ENCODE measurements at regions not wholly inside any gene's neighbourhood (a gene's known extent, or its start where the extent isn't known, plus 50 kb on each side); places are given as distances from the start of the nearest gene placed in this dataset.
"Not testable (repeated sequence)": the region's sequence is repeated elsewhere in the genome, so short reads cannot be mapped to it uniquely, and the experiment has no call there.

DNA sequence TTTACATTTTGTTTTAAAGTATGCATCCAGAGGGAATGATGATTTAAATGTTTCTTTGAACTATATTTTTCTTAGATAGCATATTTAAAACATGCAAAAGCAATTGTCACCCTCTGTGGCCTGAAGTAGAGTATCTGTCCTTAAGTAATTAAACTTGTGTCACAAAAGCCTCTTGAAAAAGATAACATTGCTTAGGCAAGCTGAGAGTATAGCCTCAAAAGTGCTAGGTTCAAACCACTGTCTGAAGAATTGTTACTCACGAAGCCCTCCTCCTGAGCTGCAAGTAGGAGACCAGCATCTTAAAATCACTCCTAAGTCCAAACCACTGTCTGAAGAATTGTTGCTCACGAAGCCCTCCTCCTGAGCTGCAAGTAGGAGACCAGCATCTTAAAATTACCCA lies 378.0 kb upstream of the PRR16 start:
- no peak for DNase-seq (ENCODE audit: low read depth, low spot score)

- no peak for DNase-seq (ENCODE audit: low read depth, low spot score)
Observed at GRCh38 chr5:120088412-120088811, 375.7 kb upstream of the PRR16 start.

- DNase-seq (ENCODE audit: low read depth, low spot score), result no peak
Observed at GRCh38 chr5:120088836-120089235, 375.3 kb upstream of the PRR16 start.

- DNase-seq (ENCODE audit: low read depth, low spot score), result no peak
Observed at GRCh38 chr5:120091376-120091948, 372.6 kb upstream of the PRR16 start.

- DNase-seq (ENCODE audit: low read depth, low spot score), result no peak
Observed at GRCh38 chr5:120092649-120093048, 371.5 kb upstream of the PRR16 start.

- DNase-seq (ENCODE audit: low read depth, low spot score), result no peak
Observed at GRCh38 chr5:120093178-120093577, 370.9 kb upstream of the PRR16 start.

DNA sequence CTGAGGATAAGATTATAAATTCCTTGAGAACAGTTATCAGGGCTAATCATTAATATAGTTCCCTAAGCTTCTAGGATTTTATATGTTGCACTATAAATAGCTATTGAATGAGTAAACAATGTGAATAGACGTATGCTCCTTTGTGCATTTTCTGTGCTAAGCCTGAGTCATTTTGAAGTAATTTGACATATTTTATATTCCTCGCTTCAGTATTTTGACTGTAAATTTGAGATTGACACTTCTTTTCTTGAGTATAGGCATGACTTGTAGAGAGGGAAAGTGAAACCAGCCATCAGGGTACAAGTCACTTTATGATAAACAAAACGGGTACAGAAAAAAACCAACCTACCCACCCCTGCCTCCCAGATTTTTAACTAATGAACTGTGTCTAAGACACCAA lies 367.7 kb upstream of the PRR16 start:
- DNase-seq (ENCODE audit: low read depth, low spot score), result no peak

DNA sequence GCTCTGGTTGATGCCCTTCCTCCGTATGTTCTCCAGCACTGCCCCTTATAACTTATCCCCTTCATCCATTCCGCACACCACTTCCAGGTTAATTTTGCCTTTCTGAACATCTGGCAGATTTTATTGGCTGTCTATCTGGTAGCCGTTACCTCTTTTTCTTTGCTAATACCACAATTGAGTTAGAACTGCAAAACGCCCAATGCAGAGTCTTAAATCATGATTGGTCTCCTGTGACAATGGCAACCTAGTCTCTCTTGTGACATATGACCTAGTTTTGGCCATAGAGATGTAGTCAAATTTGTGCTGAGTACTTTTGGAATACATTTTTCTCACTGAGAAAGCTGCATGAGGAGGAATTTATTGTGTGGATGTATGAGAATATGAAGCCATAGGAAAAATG lies 365.7 kb upstream of the PRR16 start:
- DNase-seq (ENCODE audit: low read depth, low spot score), result no peak

GRCh38 chr5:120098902-120099535 lies 365.1 kb upstream of the PRR16 start:
- DNase-seq (ENCODE audit: low read depth, low spot score), result no peak

DNA sequence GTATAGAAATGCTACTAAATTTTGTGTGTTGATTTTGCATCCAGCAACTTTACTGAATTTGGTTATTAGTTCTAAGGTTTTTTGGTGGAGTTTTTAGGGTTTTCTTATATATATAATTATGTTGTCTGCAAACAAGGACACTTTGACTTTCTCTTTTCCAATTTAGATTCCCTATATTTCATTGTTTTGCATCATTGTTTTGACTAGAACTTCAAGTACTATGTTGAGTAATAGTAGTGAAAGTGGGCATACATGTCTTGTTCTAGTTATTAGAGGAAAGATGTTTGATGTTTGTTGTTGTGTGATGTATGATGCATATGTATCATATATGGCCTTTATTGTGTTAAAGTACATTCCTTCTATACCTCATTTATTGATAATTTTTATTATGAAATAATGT lies 362.3 kb upstream of the PRR16 start:
- no peak for DNase-seq (ENCODE audit: low read depth, low spot score)

DNA sequence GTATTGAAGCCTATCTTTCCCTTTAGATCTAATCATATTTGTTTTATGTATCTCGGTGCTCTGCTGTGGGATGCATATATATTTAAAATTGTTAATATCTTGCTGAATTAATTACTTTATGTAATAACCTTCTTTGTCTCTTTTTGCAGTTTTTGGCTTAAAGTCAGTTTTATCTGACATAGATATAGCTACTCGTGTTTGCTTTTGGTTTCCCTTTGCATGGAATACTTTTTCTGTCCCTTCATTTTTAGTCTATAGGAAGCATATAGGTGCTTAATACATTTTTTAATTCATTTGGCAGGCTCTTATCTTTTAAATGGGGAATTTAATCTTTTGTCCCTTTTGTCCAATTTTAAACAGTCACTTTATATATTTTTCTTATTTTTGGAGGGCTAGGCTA lies 360.6 kb upstream of the PRR16 start:
- no peak for DNase-seq (ENCODE audit: low read depth, low spot score)

GRCh38 chr5:120106912-120107525 lies 357.1 kb upstream of the PRR16 start:
- no peak for DNase-seq (ENCODE audit: low read depth, low spot score)

DNA sequence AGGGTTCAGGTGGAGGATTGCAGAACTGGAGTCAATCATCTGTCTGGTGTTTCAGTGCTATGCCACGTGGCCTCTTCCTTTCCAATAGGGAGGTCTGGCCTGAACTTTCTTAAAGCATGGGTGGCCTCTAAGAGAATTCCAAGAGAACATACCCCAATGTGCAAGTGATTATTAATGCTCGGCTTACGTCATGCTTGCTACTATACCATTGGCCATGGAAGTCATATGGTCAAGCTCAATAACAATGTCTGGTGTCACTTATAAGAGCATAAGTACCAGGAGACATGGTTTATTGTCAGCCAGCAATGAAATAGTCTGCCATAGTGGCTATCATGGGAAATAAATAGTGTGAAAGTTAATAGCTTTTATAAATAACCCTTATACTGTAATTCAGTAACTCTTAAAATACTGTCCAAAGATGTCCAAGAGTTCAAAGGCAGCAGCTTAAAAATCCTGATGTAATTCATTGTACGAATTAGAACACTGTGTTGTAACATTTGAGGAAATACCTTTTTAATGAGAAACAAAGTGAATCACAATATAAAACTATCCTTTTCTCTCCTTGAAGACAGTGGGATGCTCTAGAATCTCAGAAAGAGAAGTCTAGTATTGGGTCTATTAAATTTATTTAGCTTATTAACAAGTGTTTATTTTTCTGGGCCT lies 355.4 kb upstream of the PRR16 start:
- no peak for DNase-seq (ENCODE audit: low read depth, low spot score)

GRCh38 chr5:120122703-120123102 lies 341.4 kb upstream of the PRR16 start:
- no peak for DNase-seq (ENCODE audit: low read depth, low spot score)

- no peak for DNase-seq (ENCODE audit: low read depth, low spot score)
Observed at GRCh38 chr5:120124031-120124430, 340.1 kb upstream of the PRR16 start.

DNA sequence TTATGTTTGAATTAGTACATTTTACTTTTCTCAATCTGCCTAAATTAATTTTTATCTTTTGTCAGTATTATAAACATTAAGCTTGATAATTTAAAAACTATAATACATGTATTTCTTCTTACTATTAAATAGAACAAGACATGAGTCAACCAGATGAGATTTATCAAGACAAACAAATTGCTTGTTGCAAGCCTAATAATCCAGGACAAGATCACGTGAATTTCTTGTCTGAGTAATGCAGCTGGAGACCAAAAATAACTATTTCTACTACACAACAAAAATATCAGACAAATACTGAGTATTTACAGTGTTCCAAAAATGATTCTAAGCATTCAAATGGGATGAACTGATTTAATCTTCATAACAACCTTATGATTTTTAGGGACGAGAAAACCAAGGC lies 339.1 kb upstream of the PRR16 start:
- DNase-seq (ENCODE audit: low read depth, low spot score), result no peak

DNA sequence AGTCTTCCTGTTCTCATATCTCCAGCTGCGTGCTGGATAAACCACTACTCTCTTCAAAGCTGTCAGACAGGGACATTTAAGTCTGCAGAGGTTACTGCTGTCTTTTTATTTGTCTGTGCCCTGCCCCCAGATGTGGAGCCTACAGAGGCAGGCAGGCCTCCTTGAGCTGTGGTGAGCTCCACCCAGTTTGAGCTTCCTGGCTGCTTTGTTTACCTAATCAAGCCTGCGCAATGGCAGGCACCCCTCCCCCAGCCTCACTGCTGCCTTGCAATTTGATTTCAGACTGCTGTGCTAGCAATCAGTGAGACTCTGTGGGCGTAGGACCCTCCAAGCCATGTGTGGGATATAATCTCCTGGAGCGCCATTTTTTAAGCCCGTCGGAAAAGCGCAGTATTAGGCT lies 331.8 kb upstream of the PRR16 start:
- DNase-seq (ENCODE audit: low read depth, low spot score), result not testable (repeated sequence)

DNA sequence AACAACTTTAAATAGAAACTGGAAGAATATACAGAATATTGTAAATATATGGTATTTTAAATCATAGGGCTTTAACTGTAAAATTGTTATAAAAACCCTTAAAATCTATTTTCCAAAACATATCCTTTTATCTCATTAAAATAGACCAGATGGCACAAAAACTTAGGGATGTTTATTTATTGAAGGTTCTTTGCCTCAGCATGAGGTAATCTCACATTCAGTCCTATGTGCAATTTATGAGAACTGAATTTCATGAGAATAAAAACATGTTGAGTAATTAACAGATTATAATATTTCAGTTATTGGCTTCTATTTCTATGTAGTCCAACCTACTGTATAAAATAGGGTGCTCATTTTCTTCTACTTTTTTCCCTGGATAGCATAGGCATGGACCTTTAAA lies 329.2 kb upstream of the PRR16 start:
- DNase-seq (ENCODE audit: low read depth, low spot score), result no peak

- no peak for DNase-seq (ENCODE audit: low read depth, low spot score)
Observed at GRCh38 chr5:120137582-120137981, 326.5 kb upstream of the PRR16 start.

DNA sequence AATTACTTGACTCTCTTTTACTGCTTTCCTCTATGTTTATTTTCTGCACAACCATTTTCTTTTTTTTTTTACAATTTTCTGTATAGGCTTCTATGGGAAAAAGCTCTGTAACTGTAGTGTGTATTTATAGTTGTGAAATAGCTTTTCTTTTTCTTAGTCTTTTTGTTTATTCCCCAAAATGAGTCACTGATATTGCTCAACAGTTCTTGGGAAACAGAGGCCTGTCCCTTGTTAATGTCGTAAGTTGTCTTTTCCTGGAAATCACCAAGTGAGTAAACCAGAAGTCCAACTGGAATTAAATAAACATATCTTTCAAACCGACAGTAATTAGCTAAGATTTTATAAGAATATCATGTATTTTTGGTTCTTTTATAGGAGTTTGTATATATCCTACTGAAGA lies 325.1 kb upstream of the PRR16 start:
- peak; percentile 89 for DNase-seq (ENCODE audit: low read depth, low spot score)

DNA sequence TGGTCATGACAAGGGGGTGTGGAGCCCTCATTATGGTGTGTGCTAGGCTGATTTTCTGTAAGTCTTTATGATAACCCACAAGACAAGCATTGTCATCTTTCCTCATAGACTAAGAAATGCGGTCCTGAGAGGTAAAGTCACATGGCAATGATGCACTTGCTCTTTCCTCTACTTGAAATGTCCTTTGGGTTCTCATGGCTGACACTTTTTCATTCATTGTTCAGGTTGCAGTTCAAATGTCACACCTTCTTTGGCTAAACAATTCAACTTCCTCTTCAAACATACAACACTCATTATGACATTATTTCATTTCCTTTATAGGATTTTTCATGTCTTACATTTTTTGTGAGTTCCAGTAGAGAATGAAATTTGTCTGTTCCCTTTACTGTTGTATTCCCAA lies 323.6 kb upstream of the PRR16 start:
- DNase-seq (ENCODE audit: low read depth, low spot score), result no peak

DNA sequence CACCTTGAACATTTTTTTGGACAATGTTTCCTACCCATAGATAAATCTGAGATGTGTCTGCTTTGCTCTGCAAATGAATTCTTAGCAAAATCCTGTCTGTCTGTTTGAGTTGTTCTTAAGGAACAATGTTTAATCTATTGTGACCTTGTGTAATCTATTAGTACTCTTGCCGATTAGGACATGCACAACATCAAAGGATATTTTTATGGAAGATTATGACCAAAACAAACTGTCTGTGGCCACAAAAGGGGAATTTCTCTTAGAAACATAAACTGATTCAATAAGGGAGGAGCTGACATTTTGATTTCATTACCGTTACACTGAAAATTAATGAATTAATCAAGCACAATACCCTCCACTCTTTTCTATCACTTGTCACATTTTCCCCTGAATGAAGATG lies 323.0 kb upstream of the PRR16 start:
- DNase-seq (ENCODE audit: low read depth, low spot score), result no peak

DNA sequence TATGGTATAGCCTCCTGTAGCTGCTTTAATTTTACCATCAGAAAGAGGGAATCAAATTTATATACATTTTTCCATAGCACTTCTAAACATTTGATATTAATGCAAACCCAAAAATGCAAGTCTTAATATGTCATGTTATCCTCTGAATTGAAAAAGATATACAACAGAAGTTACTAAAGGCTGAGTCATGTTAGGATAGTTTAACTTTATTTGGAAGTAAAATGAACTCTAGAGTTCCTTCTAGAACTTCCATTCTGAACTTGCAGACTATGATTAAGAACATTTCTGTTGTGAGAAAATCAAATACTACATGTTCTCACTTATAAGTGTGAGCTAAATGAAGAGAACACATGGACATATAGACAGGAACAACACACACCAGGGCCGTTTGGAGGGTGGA lies 317.3 kb upstream of the PRR16 start:
- DNase-seq (ENCODE audit: low read depth, low spot score), result no peak
